Astrocyte (in vitro differentiated cells and primary cell): ENCODE measurements at regions not wholly inside any gene's neighbourhood (a gene's known extent, or its start where the extent isn't known, plus 50 kb on each side); places are given as distances from the start of the nearest gene placed in this dataset.

Experiments
- EZH2 ChIP-seq: IDR thresholded peaks from 2 replicates; pipeline ENCODE4 v1.6.1; 2012; ENCODE audit warnings: mild to moderate bottlenecking, low read length, inconsistent platforms; ENCODE audit not compliant: insufficient read depth
- TF ChIP-seq, protein P1 (sequence below): IDR thresholded peaks from 2 replicates; pipeline ENCODE4 v1.5.1; 2011; ENCODE audit warnings: low read depth, mild to moderate bottlenecking, inconsistent platforms, low read length, moderate library complexity; ENCODE audit not compliant: insufficient read depth

GRCh38 chr4:155032521-155033229, 175.8 kb upstream of the NPY2R start:
- TF ChIP-seq EZH2 = no peak
- TF ChIP-seq, protein P1, sequence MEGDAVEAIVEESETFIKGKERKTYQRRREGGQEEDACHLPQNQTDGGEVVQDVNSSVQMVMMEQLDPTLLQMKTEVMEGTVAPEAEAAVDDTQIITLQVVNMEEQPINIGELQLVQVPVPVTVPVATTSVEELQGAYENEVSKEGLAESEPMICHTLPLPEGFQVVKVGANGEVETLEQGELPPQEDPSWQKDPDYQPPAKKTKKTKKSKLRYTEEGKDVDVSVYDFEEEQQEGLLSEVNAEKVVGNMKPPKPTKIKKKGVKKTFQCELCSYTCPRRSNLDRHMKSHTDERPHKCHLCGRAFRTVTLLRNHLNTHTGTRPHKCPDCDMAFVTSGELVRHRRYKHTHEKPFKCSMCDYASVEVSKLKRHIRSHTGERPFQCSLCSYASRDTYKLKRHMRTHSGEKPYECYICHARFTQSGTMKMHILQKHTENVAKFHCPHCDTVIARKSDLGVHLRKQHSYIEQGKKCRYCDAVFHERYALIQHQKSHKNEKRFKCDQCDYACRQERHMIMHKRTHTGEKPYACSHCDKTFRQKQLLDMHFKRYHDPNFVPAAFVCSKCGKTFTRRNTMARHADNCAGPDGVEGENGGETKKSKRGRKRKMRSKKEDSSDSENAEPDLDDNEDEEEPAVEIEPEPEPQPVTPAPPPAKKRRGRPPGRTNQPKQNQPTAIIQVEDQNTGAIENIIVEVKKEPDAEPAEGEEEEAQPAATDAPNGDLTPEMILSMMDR = no peak
